HG03060 (cell line): ENCODE measurements at regions not wholly inside any gene's neighbourhood (a gene's known extent, or its start where the extent isn't known, plus 50 kb on each side); places are given as distances from the start of the nearest gene placed in this dataset.

Source experiments
- ATAC-seq: cut with Tn5 transposase; IDR thresholded peaks from one replicate; pipeline ENCODE4 v1.9.1; 2021; ENCODE audit warnings: low read depth, moderate number of reproducible peaks; ENCODE audit not compliant: unreplicated experiment

DNA sequence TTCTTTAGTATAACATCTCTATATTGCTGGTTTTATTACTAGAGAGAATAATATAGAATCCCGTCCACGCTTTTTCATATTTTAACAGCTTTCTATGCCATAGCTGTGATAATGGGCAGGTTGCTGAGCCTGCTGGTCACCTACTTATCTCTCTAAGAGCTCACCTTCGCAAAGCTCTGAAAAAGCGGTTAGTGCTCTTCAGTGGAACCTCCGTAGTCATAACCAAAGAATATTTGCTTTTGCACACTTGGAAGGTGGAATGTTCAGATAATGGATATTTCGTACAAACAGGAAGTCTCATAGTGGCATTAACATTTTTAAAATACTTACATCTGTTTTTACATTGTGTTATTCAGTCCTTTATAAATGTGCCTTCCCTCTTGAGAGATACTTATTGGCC lies 388.9 kb upstream of the ANO3 start:
- no peak for ATAC-seq

DNA sequence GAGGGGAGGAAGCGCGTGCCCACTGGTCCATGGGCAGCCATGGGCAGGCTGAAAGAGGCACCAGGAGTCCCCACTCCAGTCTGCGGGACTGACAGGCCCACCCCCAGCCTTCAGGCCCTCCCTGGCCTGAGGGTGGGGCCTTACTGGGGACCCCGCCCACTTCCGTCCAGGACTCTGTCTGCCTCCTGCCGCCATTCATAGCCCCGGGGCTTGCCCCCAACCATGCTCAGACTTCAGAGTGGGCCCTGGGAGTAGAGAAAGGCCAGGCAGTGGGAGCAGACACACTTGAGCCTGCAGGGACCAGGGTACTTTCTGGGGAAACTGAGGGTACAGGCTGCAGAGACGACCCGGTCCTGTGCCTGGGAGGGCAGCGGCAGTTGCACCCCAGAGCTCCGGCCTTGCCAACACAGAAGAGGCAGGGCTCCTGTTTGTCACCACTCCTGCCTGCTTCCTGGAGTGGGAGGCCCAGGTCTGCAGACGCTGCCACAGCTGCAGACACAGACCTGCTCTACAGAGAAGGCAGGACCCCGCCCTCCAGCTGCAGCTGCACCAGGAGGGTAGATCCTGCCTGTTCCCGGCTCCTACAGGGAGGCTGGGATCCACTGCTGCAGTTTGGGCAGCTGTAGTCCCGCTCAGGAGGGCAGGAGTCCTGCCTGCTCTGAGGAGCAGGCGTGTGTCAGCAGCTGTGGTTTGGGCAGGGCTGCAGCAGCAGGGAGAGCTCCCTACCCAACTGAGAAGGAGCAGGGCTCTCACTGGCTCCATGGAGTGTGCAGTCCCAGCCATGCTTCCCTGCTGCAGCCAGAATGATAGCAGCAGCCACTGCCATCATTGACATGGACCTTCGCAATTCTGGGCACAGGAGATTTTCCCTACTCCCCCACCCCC lies 387.9 kb upstream of the ANO3 start:
- no peak for ATAC-seq

DNA sequence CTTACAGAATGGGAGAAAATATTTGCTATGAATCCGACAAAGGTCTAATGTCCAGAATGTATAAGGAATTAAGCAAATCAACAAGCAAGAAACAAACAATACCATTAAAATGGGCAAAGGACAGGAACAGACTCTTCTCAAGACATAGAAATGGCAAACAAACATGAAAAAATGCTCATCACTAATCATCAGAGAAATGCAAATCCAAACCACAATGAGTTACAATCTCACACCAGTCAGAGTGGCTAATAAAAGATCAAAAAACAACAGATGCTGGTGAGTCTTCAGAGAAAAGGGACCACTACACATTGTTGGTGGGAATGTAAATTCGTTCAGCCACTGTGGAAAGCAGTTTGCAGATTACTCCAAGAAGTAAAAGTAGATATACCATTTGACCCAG lies 382.0 kb upstream of the ANO3 start:
- no peak for ATAC-seq

DNA sequence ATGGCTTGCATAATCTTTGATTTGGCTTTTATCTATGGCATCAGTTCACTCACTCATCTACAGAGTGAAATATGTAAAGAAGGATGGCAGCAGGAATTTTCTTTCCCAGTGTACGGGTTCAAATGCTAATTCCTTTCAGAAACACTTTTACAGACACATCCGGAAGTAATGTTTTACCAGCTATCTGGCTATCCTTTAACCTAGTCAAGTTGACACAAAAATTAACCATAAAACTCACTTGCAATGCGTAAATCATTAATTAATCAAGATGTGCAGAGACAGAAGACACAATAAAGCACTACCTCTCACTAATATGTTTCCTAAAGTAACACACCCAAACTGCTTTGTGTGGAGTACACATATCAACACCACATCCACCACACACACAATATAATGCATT lies 378.9 kb upstream of the ANO3 start:
- ATAC-seq = no peak

DNA sequence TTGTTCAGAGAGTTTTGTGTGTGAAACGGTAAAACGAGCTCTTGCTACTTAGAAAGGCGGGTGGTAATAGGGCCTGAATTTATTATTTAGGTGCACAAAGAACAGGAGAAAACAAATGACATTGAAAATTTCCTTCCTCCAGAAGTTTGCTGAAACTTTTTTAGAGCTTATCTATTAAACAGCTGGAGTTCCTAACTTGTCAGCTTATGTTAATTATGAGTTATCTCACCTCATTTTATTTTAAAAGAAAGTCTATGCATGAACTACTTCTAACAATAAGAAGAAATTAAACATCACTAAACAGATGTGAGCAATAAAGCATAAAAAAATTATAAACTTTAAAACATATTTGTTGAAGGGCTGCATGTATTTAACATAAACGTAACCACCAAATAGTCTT lies 373.9 kb upstream of the ANO3 start:
- ATAC-seq = no peak

DNA sequence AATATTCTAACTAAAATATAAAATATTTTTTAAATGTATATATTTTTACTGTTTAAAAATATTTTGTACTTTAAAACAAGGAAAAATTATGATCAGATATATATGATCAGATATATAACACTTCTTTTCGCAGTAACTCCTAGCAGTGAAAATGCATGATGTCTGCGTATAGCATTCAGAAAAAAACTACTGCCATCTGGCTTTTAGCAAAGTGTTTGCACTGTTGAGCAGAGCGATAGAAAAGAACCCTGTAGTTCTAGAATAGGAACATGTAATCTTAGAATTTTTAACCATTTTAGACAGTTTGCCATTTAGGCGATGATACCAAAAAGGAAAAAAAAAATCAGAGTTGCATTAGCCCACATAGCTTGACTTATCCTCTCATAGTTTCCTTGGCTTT lies 370.4 kb upstream of the ANO3 start:
- ATAC-seq = no peak

DNA sequence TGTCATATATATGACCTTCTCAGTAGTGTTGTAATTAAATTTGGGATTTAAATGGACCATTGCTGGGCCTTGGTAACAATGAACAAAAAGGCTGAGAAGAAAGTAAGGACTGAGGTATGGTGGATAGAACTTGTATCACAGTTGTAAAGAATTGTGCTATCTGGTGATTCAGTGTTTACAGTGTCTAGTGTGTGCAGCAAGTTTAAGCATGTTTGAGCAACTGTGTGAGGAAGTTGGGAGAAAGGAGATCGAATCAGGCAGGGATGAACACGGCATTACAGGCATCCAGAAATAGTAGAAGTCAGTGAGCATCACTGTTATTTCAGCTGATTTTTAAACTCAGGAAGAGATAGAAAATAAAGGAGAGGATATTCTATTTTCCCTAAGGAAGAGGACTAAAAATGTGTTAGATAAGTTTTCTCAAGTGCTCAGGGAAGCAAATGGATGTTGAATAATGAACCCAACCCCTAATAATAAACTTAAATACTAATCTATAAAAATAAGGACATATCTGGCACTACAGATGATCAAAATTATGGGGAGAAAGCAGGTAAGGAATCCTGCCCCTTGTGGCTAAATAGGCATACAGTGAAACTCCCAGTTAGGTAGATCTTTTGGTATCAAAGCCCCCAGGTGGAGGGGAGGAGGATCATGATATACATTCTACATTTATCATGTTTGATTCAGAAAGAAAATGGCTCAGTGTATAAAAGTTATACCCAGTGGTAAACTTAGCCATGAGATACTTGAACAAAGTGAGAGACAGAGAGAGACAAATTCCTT lies 361.0 kb upstream of the ANO3 start:
- ATAC-seq = no peak

DNA sequence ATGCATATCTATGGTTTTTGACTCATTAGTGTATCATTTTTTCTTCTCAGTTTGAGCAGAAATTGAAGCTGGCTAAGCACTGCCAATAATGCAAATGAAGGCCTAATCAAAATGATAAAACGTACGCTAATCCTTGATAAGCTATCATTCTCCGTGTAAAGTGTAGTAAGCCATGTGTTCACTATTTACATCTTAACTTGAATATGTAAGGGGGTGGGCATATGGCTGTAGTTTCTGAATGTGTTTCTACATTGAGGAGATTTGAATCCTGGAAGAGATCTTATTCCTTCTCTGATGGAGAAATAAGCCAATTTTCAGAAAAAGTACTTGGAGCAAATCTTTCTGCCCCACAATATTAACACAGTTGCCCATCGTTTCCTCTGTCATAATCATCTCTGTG lies 351.8 kb upstream of the ANO3 start:
- no peak for ATAC-seq

DNA sequence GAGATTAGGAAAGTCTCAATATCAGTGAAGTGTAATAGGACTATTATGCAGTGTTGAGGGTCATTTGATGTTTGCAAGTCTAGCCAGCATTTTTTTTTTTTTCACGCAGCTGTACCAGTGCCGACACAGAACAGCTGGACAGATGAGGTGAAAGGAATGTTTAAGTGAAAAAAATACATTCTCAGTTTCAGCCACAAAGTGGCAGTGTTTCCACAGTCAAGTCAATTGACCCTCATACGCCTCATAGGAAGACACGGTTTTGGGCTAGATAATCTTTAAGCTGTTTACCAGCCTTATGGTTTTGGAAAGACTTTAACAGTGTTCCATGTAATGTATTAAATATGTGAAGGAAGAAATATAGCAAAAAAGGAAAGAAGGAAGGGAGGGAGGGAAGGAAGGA lies 349.9 kb upstream of the ANO3 start:
- peak; percentile 99 for ATAC-seq

DNA sequence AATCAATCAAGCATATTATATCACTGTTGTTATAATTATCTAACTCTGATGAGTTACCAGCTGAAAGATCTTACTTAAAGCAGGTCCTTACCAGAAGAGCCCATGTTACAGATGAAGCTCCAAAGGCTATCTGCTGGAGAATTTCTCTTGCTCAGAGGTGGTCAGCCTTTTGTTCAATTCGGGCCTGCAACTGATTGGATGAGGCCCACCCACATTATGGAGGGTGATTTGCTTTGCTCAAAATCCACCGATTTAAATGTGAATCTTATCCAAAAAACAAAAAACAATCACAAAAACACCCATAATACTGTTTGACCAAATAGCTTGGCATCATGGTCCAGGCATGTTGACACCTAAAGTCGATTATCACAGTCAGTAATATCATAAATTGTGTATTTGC lies 348.6 kb upstream of the ANO3 start:
- ATAC-seq = no peak

DNA sequence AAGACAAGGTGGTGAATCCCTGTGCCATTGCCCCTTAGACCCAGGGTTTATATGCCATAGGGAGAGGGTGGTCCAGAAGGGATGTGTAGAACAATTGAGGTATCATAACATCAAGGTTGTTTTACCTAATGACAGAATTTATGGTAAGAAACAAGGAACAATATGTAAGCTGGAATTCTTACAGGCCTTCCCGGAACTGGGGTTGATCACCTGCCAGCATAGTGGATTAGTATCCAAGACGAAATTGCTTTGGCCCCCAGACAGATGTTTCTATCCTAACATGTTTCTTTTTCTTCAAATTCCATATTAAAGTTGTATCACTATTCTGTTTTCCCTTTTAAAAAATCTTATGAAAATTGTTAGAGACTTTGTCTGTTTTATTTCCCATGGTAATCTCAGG lies 343.8 kb upstream of the ANO3 start:
- no peak for ATAC-seq

DNA sequence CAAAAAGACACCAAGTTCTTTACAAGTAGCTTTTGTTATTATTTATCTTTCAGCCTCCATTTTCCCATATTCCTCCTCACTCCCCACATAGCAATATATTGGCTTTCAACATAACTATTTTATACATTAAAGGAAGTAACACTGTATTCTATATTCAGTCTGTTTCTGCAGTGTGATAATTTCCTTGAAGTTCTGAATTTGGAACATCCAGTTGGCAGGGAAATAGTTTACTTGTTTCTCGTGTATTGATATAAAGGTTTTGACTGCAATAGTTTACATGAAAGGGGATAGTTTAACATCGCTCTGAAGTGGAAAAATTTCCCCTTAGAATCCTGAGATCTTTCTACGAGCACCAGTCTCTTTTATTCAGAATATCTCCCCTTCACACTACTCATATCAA lies 341.5 kb upstream of the ANO3 start:
- ATAC-seq = no peak

DNA sequence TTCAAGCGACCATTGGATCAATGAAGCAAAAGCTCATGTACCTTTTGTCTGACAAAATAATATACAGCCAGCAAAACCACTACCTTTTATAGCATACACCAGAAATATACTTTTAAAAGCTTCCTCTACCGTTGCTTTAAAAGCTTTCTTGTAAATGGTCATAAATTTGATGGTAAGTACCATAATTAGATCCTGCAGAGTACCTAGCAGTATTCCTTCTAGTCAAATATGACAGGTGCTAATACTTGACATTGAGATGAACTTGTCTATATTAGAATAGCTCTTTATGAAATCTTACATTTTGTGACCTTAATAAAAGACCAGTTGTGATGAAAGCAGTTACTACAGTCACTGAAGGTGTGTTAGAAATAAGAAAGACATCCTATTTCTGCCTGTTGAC lies 340.5 kb upstream of the ANO3 start:
- ATAC-seq = no peak

DNA sequence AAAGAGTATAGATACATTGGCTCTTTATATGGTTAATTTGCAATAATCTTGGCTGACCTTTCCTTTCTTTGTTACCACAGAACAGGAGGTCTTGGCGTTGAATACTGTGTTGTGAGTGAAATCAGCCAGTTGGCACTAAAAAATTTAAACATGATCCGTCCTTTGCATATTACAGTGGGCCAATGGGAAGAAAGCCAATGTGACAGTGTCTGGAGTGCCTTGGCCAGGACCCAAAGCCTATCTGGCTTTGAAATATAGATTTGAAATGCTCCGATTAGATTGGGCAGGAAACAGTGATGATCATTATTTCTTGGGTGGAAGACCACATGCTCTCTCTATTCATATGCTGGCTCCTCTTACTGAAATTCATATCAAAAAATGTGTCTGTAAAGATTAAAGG lies 339.6 kb upstream of the ANO3 start:
- ATAC-seq = no peak

DNA sequence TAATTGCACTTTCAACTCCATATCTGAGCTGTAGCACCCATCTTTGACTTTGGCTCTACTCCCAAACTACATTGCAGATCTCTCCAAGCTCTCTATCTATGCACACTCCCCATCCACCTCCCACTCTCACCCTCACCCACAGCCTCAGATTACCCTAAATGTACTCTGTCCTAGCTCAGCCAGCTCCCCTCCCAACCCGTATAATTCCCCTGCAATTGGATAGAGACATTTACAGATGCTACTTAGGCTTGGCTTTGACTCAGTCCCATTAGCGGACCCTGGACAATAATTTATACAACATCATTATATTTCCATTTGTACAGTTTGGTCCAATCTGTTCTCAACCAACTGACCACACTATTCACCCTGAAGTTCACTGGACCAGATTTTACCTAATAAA lies 338.9 kb upstream of the ANO3 start:
- no peak for ATAC-seq

DNA sequence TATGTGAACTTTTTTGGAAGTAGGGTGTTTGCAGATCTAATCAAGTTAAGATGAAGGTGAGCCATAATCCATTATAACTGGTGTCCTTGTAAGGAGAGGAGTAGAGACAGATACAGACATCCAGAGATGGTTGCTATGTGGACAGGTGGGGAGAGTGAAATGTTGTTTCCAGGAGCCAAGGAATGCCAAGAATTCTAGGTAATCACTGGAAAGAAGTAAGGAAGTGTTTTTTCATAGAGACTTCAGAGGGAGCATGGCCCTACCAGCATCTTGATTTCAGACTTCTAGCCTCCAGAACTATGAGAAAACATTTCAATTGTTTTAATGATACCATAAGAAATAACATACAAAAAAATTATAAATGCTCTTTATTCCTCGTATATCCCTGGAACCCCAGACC lies 320.5 kb upstream of the ANO3 start:
- ATAC-seq = no peak

DNA sequence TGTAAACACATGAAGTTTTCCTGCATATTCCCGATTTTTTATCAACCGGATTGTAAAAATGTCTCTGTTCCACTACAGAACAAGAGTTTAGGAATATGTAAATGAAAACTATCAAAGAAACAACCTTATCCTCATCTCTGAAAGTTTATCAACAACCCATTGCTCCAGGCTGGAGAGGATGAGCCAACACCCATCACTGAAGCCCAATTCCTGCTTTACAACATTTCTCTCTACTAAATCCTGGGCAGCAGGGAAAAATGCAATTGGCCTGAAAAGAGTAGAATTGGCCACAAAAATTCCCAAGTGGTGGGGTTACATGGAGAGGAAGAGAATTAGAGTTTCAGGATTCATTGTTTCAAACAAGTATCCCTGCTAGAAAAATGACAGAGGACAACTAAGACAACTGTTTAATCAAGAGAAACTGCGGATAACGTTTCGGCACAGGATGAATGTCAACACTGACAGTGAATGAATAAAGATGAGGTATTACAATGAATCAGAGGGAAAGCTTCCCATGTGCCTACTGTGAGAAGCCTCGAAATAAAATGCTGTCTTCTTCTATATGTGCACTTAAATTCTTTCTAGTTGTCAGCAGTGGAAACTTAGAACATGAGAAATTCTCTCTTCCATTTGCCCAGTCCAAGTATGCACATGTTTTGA lies 317.3 kb upstream of the ANO3 start:
- ATAC-seq = no peak

DNA sequence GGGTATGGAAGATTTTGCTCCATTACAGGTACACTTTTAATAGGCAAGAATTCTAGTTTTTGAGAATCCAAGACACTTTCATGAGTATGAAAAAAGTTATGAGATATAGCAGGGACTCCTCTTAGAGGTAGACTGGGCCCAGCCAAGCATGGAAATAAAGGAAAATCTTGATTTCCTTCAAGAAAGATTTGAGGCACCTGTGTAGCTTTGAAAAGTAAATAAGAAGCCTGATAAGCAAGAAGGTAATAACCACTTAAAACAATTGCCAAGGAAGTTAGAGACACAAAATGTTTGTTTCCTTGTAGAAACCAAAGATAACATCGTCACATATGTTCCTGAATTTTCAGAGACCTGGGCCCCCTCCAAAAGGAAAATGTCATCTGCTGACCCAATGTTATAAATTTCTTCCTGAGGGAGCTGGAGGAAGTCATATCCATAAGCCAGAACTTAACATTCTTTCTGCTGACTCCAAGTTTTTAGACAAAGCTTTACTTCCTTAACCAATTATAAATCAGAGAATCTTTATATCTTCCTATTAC lies 314.5 kb upstream of the ANO3 start:
- no peak for ATAC-seq

DNA sequence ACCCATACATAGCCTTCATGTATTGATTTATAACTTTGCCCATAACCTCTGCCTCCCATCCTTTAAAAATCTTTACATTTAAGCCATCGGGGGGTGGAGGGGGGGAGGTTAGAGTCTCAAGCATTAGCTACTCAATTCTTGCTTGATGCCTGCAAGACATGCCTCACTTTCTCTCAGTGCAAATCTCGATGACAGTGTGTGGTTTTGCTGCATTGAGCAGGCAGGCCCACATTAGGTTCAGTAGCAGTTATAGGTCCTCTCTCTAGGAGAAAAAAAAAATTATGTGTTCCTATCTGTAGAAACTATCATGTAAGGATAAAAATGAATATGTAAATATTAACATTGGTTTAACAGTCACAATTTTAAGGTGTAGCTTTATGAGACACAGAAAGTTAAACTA lies 314.0 kb upstream of the ANO3 start:
- ATAC-seq = no peak

DNA sequence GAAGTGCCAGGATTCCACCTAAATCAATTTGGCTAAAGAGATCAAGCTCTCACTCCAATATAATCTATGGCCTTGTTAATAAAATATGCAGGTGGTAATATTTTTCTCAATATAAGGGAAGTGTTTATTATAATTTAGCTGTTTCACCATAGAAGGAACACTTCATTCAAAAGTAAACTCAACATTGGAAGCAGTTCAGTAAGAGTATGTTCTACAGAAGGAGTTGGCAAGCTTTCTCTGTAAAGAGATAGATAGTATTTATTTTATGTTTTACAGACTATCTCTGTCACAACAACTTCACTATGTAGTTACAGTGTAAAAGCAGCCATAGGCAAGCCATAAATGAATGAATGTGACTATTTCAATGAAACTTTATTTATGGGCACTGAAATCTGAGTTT lies 313.6 kb upstream of the ANO3 start:
- no peak for ATAC-seq

DNA sequence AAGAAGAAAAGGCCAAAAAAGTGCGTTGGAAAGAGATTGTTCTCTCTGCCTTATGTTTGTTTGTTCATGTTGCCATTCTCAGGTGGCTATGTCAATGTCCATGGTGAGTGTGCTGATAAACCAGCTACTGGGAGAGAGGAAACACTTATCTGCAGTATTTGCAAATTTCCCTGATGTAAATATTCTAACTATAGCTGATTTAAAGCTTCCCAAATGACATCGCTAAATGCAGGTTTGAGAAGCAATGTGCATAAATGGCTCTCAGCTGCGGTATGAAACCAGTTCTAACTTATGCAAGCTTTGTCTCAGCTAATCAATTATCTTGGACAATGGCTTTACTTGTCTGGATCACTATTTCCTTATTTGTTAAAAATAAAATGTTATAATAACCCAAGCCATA lies 312.5 kb upstream of the ANO3 start:
- no peak for ATAC-seq
